Panc1 (cell line): ENCODE measurements at regions not wholly inside any gene's neighbourhood (a gene's known extent, or its start where the extent isn't known, plus 50 kb on each side); places are given as distances from the start of the nearest gene placed in this dataset.

Source experiments
- ATAC-seq: fragments of 200-7000 bp; cut with Tn5 transposase; 2 replicates; pipeline ENCODE4 v1.9.1; 2020; ENCODE audit warnings: mild to moderate bottlenecking, moderate library complexity
- BruUV-seq: library from RNA; stranded (reverse); fragments of 400-500 nt; replicated peaks from 2 replicates; lab custom pipeline; 2021; lab: Mats Ljungman, UMichigan
- CTCF ChIA-PET: fragments of 300-600 bp; sonication (Branson Sonifier 250); formaldehyde crosslinking; loops from one replicate; lab custom pipeline; 2022; ENCODE audit warnings: antibody characterized with exemption; lab: Charles Lee
- POLR2A ChIA-PET: fragments of 300-600 bp; sonication (Branson Sonifier 250); formaldehyde crosslinking; loops from one replicate; lab custom pipeline; 2022; ENCODE audit warnings: antibody characterized with exemption; lab: Charles Lee
- DNase-seq: peaks from one replicate; pipeline ENCODE4 v3.0.0-alpha.2; 2010; ENCODE audit warnings: low read depth, low spot score
- H3K27ac ChIP-seq: 2 replicates; pipeline ENCODE4 v1.5.1; 2011; ENCODE audit warnings: mild to moderate bottlenecking, low read length, inconsistent platforms
- H3K27me3 ChIP-seq: fragments of 200-500 bp; sonication (Bioruptor generic); 2 replicates; pipeline ENCODE4 v1.6.0; 2014; ENCODE audit warnings: low read length, inconsistent platforms; ENCODE audit not compliant: control insufficient read depth, insufficient read depth
- H3K36me3 ChIP-seq: fragments of 200-500 bp; sonication (Bioruptor generic); 2 replicates; pipeline ENCODE4 v1.5.1; 2014; ENCODE audit warnings: inconsistent platforms, mild to moderate bottlenecking, low read length, moderate library complexity; ENCODE audit not compliant: control insufficient read depth, insufficient read depth
- H3K4me1 ChIP-seq: 2 replicates; pipeline ENCODE4 v1.5.1; 2011; ENCODE audit warnings: inconsistent platforms, mild to moderate bottlenecking, low read length, moderate library complexity; ENCODE audit not compliant: control insufficient read depth, insufficient read depth
- H3K4me3 ChIP-seq, 2 experiments: 2 replicates each; pipeline ENCODE4 v1.5.1; 2011 to 2012; ENCODE audit warnings: low read depth in 2 of 2, low read length in 2 of 2, mild to moderate bottlenecking in 2 of 2, inconsistent platforms in 1 of 2, moderate library complexity in 1 of 2
- H3K9me3 ChIP-seq: fragments of 200-500 bp; sonication (Bioruptor generic); 2 replicates; pipeline ENCODE4 v1.5.1; 2014; ENCODE audit warnings: low read depth, mild to moderate bottlenecking, inconsistent platforms, low read length, moderate library complexity; ENCODE audit not compliant: control insufficient read depth, insufficient read depth
- POLR2AphosphoS5 ChIP-seq: IDR thresholded peaks from 2 replicates; pipeline ENCODE4 v1.6.1; 2012; ENCODE audit warnings: mild to moderate bottlenecking, low read depth, low read length, moderate library complexity
- REST ChIP-seq, 2 experiments: IDR thresholded peaks; 2 replicates each; pipeline ENCODE4 v1.6.1; 2011 to 2012; ENCODE audit warnings: low read depth in 2 of 2, control low read depth in 1 of 2, low read length in 1 of 2, mild to moderate bottlenecking in 1 of 2, moderate library complexity in 1 of 2; ENCODE audit not compliant: insufficient read depth in 1 of 2
- SIN3A ChIP-seq: IDR thresholded peaks from 2 replicates; pipeline ENCODE4 v1.6.1; 2012; ENCODE audit warnings: low read depth, mild to moderate bottlenecking, low read length, moderate library complexity, borderline replicate concordance; ENCODE audit not compliant: insufficient read depth
- TCF7L2 ChIP-seq: IDR thresholded peaks from 2 replicates; pipeline ENCODE4 v1.6.1; 2011; ENCODE audit warnings: mild to moderate bottlenecking, low read depth, low read length, inconsistent platforms
- in situ Hi-C: cut with HindIII; loops from 2 replicates; pipeline ENCODE4 v1.10.0; 2016; ENCODE audit warnings: low sequenced_read_pairs, low pct_unique_long_range_greater_than_20kb
- intact Hi-C: fragments of 100-400 bp; cut with micrococcal nuclease; formaldehyde crosslinking; loops from one replicate; pipeline ENCODE4 v1.10.0; 2022; ENCODE audit not compliant: unreplicated experiment
- TF ChIP-seq, protein P1 (sequence below): fragments of 450-650 bp; IDR thresholded peaks from 2 replicates; pipeline ENCODE4 v1.5.1; 2017; ENCODE audit warnings: mild to moderate bottlenecking

GRCh38 chr18:2111456-2111855 is 459.8 kb downstream of the METTL4 start:
- H3K4me1 ChIP-seq, result no peaks in the 10 kb centered on the region
- ChIA-PET POLR2A (no interaction called here), CTCF (interaction anchor here (0.6 kb wide), 1 partner anchor 432 kb away, joined by 4 read pairs; no protein-coding TSS in a partner anchor)
- no peaks in the 10 kb centered on the region for H3K27me3 ChIP-seq
- TF ChIP-seq SIN3A (no peak), TCF7L2 (no peak), REST (IDR thresholded peaks at IDR 0.05; ENCODE audit: insufficient read depth in 1 of 2, low read depth in 2 of 2, low read length in 1 of 2) (no peak), POLR2AphosphoS5 (no peak)
- TF ChIP-seq, protein P1, sequence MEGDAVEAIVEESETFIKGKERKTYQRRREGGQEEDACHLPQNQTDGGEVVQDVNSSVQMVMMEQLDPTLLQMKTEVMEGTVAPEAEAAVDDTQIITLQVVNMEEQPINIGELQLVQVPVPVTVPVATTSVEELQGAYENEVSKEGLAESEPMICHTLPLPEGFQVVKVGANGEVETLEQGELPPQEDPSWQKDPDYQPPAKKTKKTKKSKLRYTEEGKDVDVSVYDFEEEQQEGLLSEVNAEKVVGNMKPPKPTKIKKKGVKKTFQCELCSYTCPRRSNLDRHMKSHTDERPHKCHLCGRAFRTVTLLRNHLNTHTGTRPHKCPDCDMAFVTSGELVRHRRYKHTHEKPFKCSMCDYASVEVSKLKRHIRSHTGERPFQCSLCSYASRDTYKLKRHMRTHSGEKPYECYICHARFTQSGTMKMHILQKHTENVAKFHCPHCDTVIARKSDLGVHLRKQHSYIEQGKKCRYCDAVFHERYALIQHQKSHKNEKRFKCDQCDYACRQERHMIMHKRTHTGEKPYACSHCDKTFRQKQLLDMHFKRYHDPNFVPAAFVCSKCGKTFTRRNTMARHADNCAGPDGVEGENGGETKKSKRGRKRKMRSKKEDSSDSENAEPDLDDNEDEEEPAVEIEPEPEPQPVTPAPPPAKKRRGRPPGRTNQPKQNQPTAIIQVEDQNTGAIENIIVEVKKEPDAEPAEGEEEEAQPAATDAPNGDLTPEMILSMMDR, result no peak
- no peaks in the 10 kb centered on the region for H3K9me3 ChIP-seq
- in situ Hi-C loops (no loop called here), intact Hi-C loops (loop anchor here (10.0 kb wide), 1 partner anchor 433 kb away; no protein-coding TSS in a partner anchor)
- DNase-seq, result no peak
- no peak for ATAC-seq
- H3K4me3 ChIP-seq, result no peak overlapping the region
- H3K27ac ChIP-seq, result no peak overlapping the region
- no peaks in the 10 kb centered on the region for H3K36me3 ChIP-seq
- no TSS peak for BruUV-seq

GRCh38 chr18:2112435-2113045 is 458.8 kb downstream of the METTL4 start:
- ChIA-PET POLR2A (no interaction called here), CTCF (no interaction called here)
- Histone ChIP-seq H3K27me3 (no peaks in the 10 kb centered on the region), H3K4me1 (no peaks in the 10 kb centered on the region), H3K27ac (no peak overlapping the region), H3K36me3 (no peaks in the 10 kb centered on the region), H3K4me3 (no peak overlapping the region), H3K9me3 (no peaks in the 10 kb centered on the region)
- DNase-seq, result no peak
- no TSS peak for BruUV-seq
- intact Hi-C loops (loop anchor here (10.0 kb wide), 1 partner anchor 432 kb away; no protein-coding TSS in a partner anchor), in situ Hi-C loops (no loop called here)
- no peak for ATAC-seq
- TF ChIP-seq POLR2AphosphoS5 (no peak), REST (IDR thresholded peaks at IDR 0.05; ENCODE audit: insufficient read depth in 1 of 2, low read depth in 2 of 2, low read length in 1 of 2) (no peak), TCF7L2 (no peak), SIN3A (no peak)
- TF ChIP-seq, protein P1, result no peak
